ENCODE measurements at regions not wholly inside any gene's neighbourhood (a gene's known extent, or its start where the extent isn't known, plus 50 kb on each side); places are given as distances from the start of the nearest gene placed in this dataset.

DNA sequence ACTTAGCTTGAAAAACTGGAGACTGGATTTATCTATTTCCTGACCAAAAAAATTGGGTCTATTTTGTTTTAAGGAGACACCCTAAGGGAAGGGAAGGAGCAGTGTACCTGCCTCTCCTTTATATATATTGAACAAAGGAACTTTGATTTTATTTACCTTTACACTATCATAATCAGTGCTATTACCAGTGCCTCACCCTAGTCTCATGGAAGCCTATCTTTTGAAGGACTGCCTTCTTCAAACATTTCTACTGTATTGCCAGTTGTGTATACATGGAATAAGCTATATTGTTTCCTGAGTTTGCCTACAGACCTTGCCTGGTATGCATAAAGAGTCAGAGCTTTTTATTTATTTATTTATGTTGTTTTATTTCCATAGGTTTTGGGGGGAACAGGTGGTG lies 124.9 kb downstream of the UTRN start:
- no peak for TF ChIP-seq YY1 (IDR thresholded peaks at IDR 0.05; ENCODE audit: low read depth)
- TF ChIP-seq, protein P1, sequence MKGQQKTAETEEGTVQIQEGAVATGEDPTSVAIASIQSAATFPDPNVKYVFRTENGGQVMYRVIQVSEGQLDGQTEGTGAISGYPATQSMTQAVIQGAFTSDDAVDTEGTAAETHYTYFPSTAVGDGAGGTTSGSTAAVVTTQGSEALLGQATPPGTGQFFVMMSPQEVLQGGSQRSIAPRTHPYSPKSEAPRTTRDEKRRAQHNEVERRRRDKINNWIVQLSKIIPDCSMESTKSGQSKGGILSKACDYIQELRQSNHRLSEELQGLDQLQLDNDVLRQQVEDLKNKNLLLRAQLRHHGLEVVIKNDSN (IDR thresholded peaks at IDR 0.05), result no peak
- TF ChIP-seq, protein P2, sequence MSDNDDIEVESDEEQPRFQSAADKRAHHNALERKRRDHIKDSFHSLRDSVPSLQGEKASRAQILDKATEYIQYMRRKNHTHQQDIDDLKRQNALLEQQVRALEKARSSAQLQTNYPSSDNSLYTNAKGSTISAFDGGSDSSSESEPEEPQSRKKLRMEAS (IDR thresholded peaks at IDR 0.05), result no peak
- TF ChIP-seq, protein P3, sequence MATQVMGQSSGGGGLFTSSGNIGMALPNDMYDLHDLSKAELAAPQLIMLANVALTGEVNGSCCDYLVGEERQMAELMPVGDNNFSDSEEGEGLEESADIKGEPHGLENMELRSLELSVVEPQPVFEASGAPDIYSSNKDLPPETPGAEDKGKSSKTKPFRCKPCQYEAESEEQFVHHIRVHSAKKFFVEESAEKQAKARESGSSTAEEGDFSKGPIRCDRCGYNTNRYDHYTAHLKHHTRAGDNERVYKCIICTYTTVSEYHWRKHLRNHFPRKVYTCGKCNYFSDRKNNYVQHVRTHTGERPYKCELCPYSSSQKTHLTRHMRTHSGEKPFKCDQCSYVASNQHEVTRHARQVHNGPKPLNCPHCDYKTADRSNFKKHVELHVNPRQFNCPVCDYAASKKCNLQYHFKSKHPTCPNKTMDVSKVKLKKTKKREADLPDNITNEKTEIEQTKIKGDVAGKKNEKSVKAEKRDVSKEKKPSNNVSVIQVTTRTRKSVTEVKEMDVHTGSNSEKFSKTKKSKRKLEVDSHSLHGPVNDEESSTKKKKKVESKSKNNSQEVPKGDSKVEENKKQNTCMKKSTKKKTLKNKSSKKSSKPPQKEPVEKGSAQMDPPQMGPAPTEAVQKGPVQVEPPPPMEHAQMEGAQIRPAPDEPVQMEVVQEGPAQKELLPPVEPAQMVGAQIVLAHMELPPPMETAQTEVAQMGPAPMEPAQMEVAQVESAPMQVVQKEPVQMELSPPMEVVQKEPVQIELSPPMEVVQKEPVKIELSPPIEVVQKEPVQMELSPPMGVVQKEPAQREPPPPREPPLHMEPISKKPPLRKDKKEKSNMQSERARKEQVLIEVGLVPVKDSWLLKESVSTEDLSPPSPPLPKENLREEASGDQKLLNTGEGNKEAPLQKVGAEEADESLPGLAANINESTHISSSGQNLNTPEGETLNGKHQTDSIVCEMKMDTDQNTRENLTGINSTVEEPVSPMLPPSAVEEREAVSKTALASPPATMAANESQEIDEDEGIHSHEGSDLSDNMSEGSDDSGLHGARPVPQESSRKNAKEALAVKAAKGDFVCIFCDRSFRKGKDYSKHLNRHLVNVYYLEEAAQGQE (IDR thresholded peaks at IDR 0.05; ENCODE audit: low read depth), result no peak
- TF ChIP-seq NFIC (IDR thresholded peaks at IDR 0.05), result no peak
- no peak for TF ChIP-seq TAF1 (IDR thresholded peaks at IDR 0.05; ENCODE audit: low read depth)
